Activated CD4-positive, alpha-beta T cell treated with anti-CD3 and anti-CD28 coated beads for 36 hours (primary cell): ENCODE measurements at regions not wholly inside any gene's neighbourhood (a gene's known extent, or its start where the extent isn't known, plus 50 kb on each side); places are given as distances from the start of the nearest gene placed in this dataset.

Experiments
- ATAC-seq: fragments of 200-7000 bp; cut with Tn5 transposase; one replicate; pipeline ENCODE4 v1.10.0; 2021; ENCODE audit warnings: mild to moderate bottlenecking, moderate library complexity
- CTCF ChIA-PET: fragments of 350-600 bp; sonication (Branson Sonifier 250); formaldehyde crosslinking; loops from one replicate; lab custom pipeline; 2021; ENCODE audit warnings: antibody characterized with exemption; lab: Charles Lee
- POLR2A ChIA-PET: fragments of 350-600 bp; sonication (Branson Sonifier 250); formaldehyde crosslinking; loops from one replicate; lab custom pipeline; 2021; ENCODE audit warnings: antibody characterized with exemption, inconsistent platforms; lab: Charles Lee
- DNase-seq: peaks from one replicate; pipeline ENCODE4 v3.0.0-alpha.2; 2020
- H3K27ac Mint-ChIP-seq: one replicate; pipeline ENCODE4 v1.8.0; 2021; ENCODE audit warnings: mixed read lengths
- H3K27me3 Mint-ChIP-seq: one replicate; pipeline ENCODE4 v1.8.0; 2021; ENCODE audit warnings: mixed read lengths
- H3K36me3 Mint-ChIP-seq: one replicate; pipeline ENCODE4 v1.8.0; 2021; ENCODE audit warnings: low read depth, mixed read lengths
- H3K4me1 Mint-ChIP-seq: one replicate; pipeline ENCODE4 v1.8.0; 2021; ENCODE audit warnings: mixed read lengths
- H3K4me3 Mint-ChIP-seq: one replicate; pipeline ENCODE4 v1.8.0; 2021; ENCODE audit warnings: mild to moderate bottlenecking, moderate library complexity, mixed read lengths
- H3K9me3 Mint-ChIP-seq: one replicate; pipeline ENCODE4 v1.8.0; 2021; ENCODE audit warnings: low read depth, mixed read lengths
- intact Hi-C, 2 experiments: fragments of 100-400 bp; cut with DNase I in 1 of 2; cut with micrococcal nuclease in 1 of 2; formaldehyde crosslinking; loops; one replicate each; pipeline versions ENCODE4 v1.14.2 to v1.15.1; 2022 to 2024; cut with DNase I, micrococcal nuclease

DNA sequence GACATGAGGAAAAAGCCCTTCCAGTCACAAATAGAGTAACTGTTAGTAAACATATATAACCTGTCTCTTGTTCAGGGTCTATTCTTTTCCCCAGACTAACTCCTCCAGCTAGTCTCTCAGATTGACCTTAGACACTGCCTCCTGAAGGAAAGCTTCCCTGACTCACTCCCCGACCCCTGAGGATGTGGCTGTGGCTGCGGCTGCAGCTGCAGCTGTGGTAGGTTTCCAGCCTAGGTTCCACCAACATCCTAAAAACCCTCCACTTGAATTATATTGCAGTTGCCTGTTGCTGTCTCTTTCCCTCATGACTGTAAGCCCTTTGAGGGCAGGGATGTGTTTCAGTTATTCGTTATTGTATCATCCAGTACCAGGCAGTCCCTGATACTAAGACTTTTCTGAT is 132.9 kb upstream of the C1orf21 start:
- Mint-ChIP-seq H3K36me3 (no peaks in the 10 kb centered on the region), H3K9me3 (no peaks in the 10 kb centered on the region), H3K27me3 (peaks cover 13% of the 10 kb centered on the region), H3K27ac (no peak overlapping the region), H3K4me1 (no peaks in the 10 kb centered on the region), H3K4me3 (no peak overlapping the region)
- CTCF ChIA-PET: no interaction called here
- POLR2A ChIA-PET: no interaction called here
- no peak for ATAC-seq
- intact Hi-C loops: no loop called here
- DNase-seq: no peak

DNA sequence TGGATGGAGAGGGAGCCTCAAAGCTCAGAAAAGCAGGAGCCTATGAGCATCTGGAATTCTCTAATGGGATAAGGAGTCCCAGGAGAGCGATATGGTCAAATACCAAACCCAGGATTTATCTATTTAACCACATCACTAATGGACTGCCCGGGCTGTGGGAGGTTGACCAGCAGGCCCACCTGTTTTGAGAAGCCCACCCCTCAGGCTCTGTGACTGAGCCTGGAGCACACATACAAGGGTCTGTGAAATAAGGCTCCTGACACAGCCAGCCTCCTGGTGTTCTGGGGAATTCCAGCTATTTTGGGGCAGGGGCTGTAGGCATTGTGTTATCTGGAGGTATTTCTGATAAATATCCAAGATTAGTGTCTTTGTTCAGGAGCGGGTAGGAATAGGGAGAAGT is 132.0 kb upstream of the C1orf21 start:
- H3K27me3 Mint-ChIP-seq: peaks cover 7% of the 10 kb centered on the region
- H3K27ac Mint-ChIP-seq: no peak overlapping the region
- no peaks in the 10 kb centered on the region for H3K9me3 Mint-ChIP-seq
- DNase-seq (no peak), ATAC-seq (no peak)
- POLR2A ChIA-PET: no interaction called here
- intact Hi-C loops: no loop called here
- no peaks in the 10 kb centered on the region for H3K4me1 Mint-ChIP-seq
- CTCF ChIA-PET: interaction anchor here (1.0 kb wide), 1 partner anchor 30 kb away, joined by 3 read pairs; no protein-coding TSS in a partner anchor
- no peaks in the 10 kb centered on the region for H3K36me3 Mint-ChIP-seq
- H3K4me3 Mint-ChIP-seq: no peak overlapping the region

DNA sequence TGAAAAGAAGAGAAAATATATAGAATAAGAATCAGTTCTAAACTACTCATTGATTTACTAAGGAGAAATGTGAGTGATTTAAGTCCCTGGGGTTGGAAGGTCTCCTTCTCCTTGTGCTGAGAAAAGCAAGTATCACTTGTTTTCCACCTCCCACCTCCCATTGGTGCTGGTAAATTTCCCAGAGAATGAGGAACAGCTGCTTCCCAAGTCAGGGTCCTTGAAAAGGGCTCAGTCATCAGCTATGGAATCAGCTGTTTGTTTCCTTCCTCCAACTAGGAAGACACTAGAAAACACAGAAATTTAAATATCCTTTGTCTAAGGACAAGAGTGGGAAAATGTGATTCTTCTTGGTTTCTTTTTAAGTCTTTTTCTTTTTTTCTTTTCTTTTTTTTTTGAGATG is 131.3 kb upstream of the C1orf21 start:
- Mint-ChIP-seq H3K9me3 (no peaks in the 10 kb centered on the region), H3K36me3 (no peaks in the 10 kb centered on the region), H3K4me1 (no peaks in the 10 kb centered on the region), H3K4me3 (no peak overlapping the region), H3K27me3 (peaks cover 9% of the 10 kb centered on the region), H3K27ac (no peak overlapping the region)
- CTCF ChIA-PET: interaction anchor here (1.0 kb wide), 1 partner anchor 30 kb away, joined by 3 read pairs; no protein-coding TSS in a partner anchor
- ATAC-seq: no peak
- POLR2A ChIA-PET: no interaction called here
- DNase-seq: no peak
- intact Hi-C loops: no loop called here

DNA sequence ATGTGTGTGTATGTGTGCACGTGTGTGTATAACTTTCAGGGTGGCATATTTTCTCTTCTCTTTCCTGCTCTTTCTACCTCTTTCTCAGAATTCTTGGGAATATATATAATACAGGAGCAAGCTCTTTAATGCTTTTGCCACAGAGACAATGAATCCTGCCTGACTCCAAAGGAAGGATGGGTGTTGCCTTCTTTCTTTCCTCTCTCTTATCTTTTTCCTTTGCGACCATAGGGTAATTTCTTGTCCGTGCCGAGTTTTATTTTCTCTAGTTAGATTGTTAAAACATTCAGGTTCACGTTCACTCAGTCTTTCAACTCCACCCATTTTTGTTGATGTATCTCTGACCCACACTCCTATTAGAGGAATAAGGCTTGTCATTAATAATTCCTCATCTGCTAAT is 129.0 kb upstream of the C1orf21 start:
- POLR2A ChIA-PET: no interaction called here
- H3K27me3 Mint-ChIP-seq: peaks cover 11% of the 10 kb centered on the region
- H3K36me3 Mint-ChIP-seq: no peaks in the 10 kb centered on the region
- CTCF ChIA-PET: interaction anchor here (0.6 kb wide), 1 partner anchor 261 kb away, joined by 3 read pairs; no protein-coding TSS in a partner anchor
- no peak for DNase-seq
- intact Hi-C loops: no loop called here
- no peak for ATAC-seq
- H3K9me3 Mint-ChIP-seq: no peaks in the 10 kb centered on the region
- H3K4me1 Mint-ChIP-seq: no peaks in the 10 kb centered on the region
- H3K27ac Mint-ChIP-seq: no peak overlapping the region
- no peak overlapping the region for H3K4me3 Mint-ChIP-seq

DNA sequence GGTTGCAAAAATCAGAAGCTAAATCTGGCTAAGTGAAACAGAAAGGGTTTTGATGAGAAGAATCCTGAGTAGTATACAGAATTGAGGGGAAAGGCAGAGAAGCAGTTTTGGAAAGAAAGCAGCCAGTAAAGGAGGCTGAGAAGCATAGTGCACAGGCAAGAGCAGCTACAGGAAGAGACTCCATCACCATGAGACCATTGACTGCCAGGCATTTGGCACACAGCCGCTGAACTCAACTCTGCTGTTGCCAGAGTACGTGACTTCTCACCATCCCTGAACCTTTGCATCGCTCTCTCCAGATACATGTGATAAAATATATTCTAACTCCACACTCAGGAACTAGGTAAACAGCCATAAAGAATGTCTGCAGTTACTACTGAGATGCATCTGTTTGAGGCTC is 128.3 kb upstream of the C1orf21 start:
- Mint-ChIP-seq H3K4me1 (no peaks in the 10 kb centered on the region), H3K27ac (no peak overlapping the region), H3K36me3 (no peaks in the 10 kb centered on the region), H3K9me3 (no peaks in the 10 kb centered on the region), H3K27me3 (peaks cover 11% of the 10 kb centered on the region), H3K4me3 (no peak overlapping the region)
- intact Hi-C loops: no loop called here
- DNase-seq (no peak), ATAC-seq (no peak)
- ChIA-PET CTCF (no interaction called here), POLR2A (no interaction called here)

DNA sequence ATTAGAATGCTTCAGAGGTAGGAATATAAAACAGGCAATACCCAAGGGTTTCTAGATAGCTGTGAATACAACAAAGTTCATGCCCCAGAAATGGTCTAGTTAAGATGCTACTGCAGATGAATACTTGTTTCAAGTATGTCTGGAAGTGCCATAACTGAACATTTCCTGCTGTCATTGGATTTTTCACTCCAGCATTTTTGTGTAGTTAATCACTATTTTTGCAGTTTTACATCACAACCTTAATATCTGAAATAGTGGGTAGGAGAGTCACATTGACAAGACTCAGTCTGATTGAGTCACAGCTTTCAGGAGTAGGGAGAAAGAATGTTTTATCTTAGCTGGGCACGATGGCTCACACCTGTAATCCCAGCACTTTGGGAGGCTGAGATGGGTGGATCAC is 126.4 kb upstream of the C1orf21 start:
- DNase-seq (no peak), ATAC-seq (no peak)
- H3K4me3 Mint-ChIP-seq: no peak overlapping the region
- no peaks in the 10 kb centered on the region for H3K9me3 Mint-ChIP-seq
- POLR2A ChIA-PET: interaction anchor here (0.7 kb wide), 1 partner anchor 9 kb away, joined by 11 read pairs; no protein-coding TSS in a partner anchor
- H3K27ac Mint-ChIP-seq: no peak overlapping the region
- peaks cover 11% of the 10 kb centered on the region for H3K27me3 Mint-ChIP-seq
- intact Hi-C loops: no loop called here
- H3K4me1 Mint-ChIP-seq: no peaks in the 10 kb centered on the region
- CTCF ChIA-PET: no interaction called here
- no peaks in the 10 kb centered on the region for H3K36me3 Mint-ChIP-seq

DNA sequence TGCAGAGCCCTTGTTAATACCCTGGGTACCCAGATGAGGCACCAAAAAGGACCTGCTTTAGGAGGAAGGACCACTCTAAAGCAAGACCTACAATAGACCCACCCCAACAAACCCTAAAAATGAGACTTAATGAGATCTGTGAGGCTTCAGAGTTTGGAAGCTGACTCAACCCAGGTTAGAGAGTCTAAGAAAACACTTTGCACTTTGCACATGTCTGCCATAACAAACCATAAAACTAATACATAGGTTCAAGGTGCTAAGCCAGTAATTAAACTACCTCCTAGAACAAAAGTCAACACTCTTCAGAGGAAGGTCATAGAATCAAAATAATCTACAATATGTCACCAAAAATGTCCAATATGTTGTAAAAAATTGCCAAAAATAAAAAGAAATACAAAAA is 124.7 kb upstream of the C1orf21 start:
- ChIA-PET POLR2A (no interaction called here), CTCF (no interaction called here)
- Mint-ChIP-seq H3K9me3 (no peaks in the 10 kb centered on the region), H3K4me1 (no peaks in the 10 kb centered on the region), H3K4me3 (no peak overlapping the region), H3K27me3 (peaks cover 9% of the 10 kb centered on the region), H3K36me3 (no peaks in the 10 kb centered on the region), H3K27ac (no peak overlapping the region)
- DNase-seq (no peak), ATAC-seq (no peak)
- intact Hi-C loops: no loop called here

DNA sequence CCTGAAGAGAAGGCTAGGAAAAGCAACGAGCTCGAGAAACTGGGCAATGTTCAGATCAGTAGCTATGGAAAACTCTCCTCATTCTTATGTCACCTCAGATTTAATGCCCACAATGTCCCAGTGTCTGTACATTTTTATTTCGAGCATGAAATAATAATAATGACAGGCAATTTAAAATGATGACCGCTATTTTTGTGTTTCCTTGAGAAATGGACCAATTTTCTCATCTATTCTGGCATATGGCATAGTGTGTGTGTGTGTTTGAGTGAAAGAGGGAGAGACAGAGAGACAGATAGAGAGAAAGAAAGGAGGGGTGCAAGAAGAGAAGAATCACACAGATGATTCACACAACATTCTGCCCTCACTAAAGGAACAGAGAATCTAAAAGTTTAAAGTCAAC is 119.1 kb upstream of the C1orf21 start:
- ATAC-seq (no peak), DNase-seq (no peak)
- H3K27me3 Mint-ChIP-seq: peaks cover 5% of the 10 kb centered on the region
- H3K36me3 Mint-ChIP-seq: no peaks in the 10 kb centered on the region
- CTCF ChIA-PET: interaction anchor here (0.8 kb wide), 1 partner anchor 92 kb away, joined by 3 read pairs; no protein-coding TSS in a partner anchor
- H3K4me3 Mint-ChIP-seq: no peak overlapping the region
- intact Hi-C loops: no loop called here
- POLR2A ChIA-PET: interaction anchor here (0.6 kb wide), 1 partner anchor 441 kb away, joined by 5 read pairs; no protein-coding TSS in a partner anchor
- no peaks in the 10 kb centered on the region for H3K9me3 Mint-ChIP-seq
- no peak overlapping the region for H3K27ac Mint-ChIP-seq
- H3K4me1 Mint-ChIP-seq: no peaks in the 10 kb centered on the region

DNA sequence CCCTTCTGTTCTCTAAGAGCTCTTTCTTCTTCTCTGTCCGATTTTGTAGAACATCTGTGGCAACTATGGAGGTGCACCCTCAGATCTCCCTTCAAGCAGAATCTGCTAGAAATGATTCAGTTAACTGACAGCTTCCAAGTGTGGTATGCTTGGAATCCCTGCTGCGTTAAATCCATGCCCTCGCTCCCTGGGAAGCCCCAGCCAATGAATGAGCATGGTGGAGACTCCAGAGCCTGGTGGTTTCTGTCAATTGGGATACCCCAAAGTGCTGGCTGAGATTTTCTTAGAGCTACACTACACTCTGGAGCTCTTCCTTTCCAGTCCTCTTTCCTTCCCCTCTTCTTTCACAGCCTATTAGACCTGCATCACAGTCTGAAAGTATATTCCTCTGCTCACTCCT is 116.3 kb upstream of the C1orf21 start:
- H3K36me3 Mint-ChIP-seq: no peaks in the 10 kb centered on the region
- POLR2A ChIA-PET: no interaction called here
- no peak for ATAC-seq
- DNase-seq: no peak
- no peaks in the 10 kb centered on the region for H3K9me3 Mint-ChIP-seq
- intact Hi-C loops: no loop called here
- no peak overlapping the region for H3K4me3 Mint-ChIP-seq
- CTCF ChIA-PET: no interaction called here
- H3K27me3 Mint-ChIP-seq: peaks cover 7% of the 10 kb centered on the region
- H3K27ac Mint-ChIP-seq: no peak overlapping the region
- no peaks in the 10 kb centered on the region for H3K4me1 Mint-ChIP-seq

DNA sequence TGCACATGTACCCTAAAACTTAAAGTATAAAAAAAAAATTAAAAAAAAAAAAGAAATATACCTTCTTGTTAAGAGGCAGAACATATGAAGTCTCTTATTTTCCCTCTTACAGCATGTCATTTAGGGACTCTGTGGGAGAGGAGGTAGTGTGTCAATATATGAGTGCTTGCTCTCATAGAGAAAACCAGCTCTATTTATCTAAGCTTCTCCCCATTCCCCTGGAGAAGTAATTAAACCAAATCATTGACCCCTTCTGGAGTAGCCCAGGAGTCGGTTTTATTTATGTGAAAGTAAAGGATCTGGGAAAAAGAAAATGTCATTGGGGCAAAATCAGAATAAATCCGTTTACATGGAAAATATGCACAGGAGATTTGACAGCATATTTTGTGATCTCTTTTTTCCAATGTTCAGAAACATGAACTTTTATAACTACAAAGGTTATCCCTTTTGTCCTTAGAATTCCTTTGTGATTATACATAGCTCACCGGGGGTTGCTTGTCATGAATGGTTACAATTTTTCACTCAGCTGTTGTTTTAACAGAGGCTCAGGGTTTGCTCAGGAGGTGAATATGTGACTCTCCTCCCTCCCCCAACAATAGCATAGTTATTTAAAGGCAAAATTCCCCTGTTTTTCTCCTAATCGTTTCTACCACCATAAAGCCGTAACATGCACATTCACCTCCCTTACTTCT is 114.5 kb upstream of the C1orf21 start:
- Mint-ChIP-seq H3K4me3 (no peak overlapping the region), H3K27ac (no peak overlapping the region), H3K27me3 (peaks cover 7% of the 10 kb centered on the region), H3K36me3 (no peaks in the 10 kb centered on the region), H3K9me3 (no peaks in the 10 kb centered on the region), H3K4me1 (no peaks in the 10 kb centered on the region)
- POLR2A ChIA-PET: no interaction called here
- ATAC-seq (no peak), DNase-seq (no peak)
- CTCF ChIA-PET: interaction anchor here (0.5 kb wide), 1 partner anchor 200 kb away, joined by 4 read pairs; no protein-coding TSS in a partner anchor
- intact Hi-C loops: no loop called here

DNA sequence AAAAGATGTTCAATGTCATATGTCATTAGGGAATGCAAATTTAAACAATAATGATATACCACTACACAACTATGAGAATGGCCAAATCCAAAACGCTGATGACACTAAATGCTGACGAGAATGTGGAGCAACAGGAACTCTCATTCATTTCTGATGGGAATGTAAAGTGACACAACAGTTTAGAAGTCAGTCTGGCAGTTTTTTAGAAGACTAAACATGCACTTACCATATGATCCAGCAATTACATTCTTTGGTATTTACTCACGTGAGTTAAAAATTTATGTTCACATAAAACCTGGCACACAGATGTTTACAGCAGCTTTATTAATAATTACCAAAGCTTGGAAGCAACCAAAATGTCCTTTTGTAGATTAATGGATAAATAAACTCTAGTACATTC is 110.4 kb upstream of the C1orf21 start:
- intact Hi-C loops: no loop called here
- DNase-seq: no peak
- Mint-ChIP-seq H3K36me3 (no peaks in the 10 kb centered on the region), H3K27me3 (peaks cover 5% of the 10 kb centered on the region), H3K4me3 (no peak overlapping the region), H3K9me3 (no peaks in the 10 kb centered on the region), H3K4me1 (no peaks in the 10 kb centered on the region), H3K27ac (no peak overlapping the region)
- ChIA-PET POLR2A (no interaction called here), CTCF (no interaction called here)
- no peak for ATAC-seq

DNA sequence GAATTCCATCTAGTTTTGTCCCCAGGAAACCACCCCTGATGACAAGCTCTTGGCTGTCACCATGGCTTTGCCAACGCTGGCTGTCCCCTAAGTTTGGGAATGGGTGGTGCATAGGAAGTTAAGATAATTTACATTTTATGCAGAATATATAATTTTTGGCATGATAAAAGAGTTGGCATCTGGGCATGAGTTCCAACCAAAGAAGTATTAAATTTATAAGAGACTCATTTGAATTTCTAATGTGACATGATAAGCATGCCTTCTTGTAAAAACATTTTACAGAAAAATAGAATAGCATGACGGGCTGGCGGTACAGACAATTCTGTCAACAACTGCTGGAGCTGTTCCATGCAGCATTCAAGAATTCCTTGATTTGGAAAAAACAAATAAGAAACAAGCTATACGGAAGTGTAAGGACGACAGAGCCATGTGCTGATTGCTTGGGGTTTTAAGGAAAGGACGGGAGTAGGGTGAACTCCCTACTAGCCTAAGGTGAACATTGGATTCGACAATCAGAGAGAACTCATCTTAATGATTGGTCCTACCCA is 106.8 kb upstream of the C1orf21 start:
- no peaks in the 10 kb centered on the region for H3K4me1 Mint-ChIP-seq
- ATAC-seq: no peak
- no peak for DNase-seq
- no peak overlapping the region for H3K4me3 Mint-ChIP-seq
- CTCF ChIA-PET: no interaction called here
- H3K27me3 Mint-ChIP-seq: peaks cover 3% of the 10 kb centered on the region
- H3K36me3 Mint-ChIP-seq: no peaks in the 10 kb centered on the region
- H3K9me3 Mint-ChIP-seq: no peaks in the 10 kb centered on the region
- no peak overlapping the region for H3K27ac Mint-ChIP-seq
- intact Hi-C loops: no loop called here
- POLR2A ChIA-PET: no interaction called here
